Ovary (tissue), 7 donors: ENCODE measurements at regions not wholly inside any gene's neighbourhood (a gene's known extent, or its start where the extent isn't known, plus 50 kb on each side); places are given as distances from the start of the nearest gene placed in this dataset.

Experiments used
- DNase-seq, 5 donors: peaks; one replicate each; pipeline ENCODE4 v3.0.0-alpha.2; 2019 to 2020
- H3K27ac ChIP-seq, 2 donors: fragments of 200-600 bp; one replicate each; pipeline versions ENCODE4 v1.5.1 to v1.8.0; 2019 to 2022
- H3K27me3 ChIP-seq: fragments of 200-600 bp; one replicate; pipeline ENCODE4 v1.8.0; 2022
- H3K36me3 ChIP-seq: fragments of 200-600 bp; sonication (generic); one replicate; pipeline ENCODE4 v1.5.1; 2019
- H3K4me1 ChIP-seq: one replicate; pipeline ENCODE4 v1.8.1; 2013; ENCODE audit warnings: mild to moderate bottlenecking, moderate library complexity; ENCODE audit not compliant: insufficient read depth
- H3K4me3 ChIP-seq: fragments of 200-600 bp; sonication (generic); one replicate; pipeline ENCODE4 v1.5.1; 2017
- H3K9me3 ChIP-seq, 2 donors: fragments of 200-600 bp in 1 of 2; sonication (generic) in 1 of 2; one replicate each; pipeline versions ENCODE4 v1.5.1 to v1.8.1; 2013 to 2019; ENCODE audit warnings: mild to moderate bottlenecking in 1 of 2, moderate library complexity in 1 of 2
- CTCF ChIP-seq, 3 donors: fragments of 450-650 bp in 2 of 3; fragments of 200-600 bp in 1 of 3; IDR thresholded peaks; one replicate each; pipeline versions ENCODE4 v1.5.1 to v1.8.0; 2016 to 2022; ENCODE audit warnings: antibody characterized with exemption in 3 of 3, mild to moderate bottlenecking in 1 of 3
- EP300 ChIP-seq: sonication (generic); formaldehyde crosslinking; IDR thresholded peaks from one replicate; pipeline ENCODE4 v1.6.1; 2017; ENCODE audit warnings: antibody characterized with exemption
- POLR2A ChIP-seq: fragments of 450-650 bp; IDR thresholded peaks from one replicate; pipeline ENCODE4 v1.6.1; 2017; ENCODE audit warnings: antibody characterized with exemption, mild to moderate bottlenecking, moderate library complexity
- WGBS, 3 donors: extraction: QIAGEN DNeasy Blood & Tissue Kit in 1 of 3; methylation state at CpG; one replicate each; pipeline versions ENCODE4 v1.1.5 to v1.1.7; 2013 to 2017; 5-methylcytosine and 5-hydroxymethylcytosine counted together
- intact Hi-C, 4 donors: fragments of 100-400 bp; cut with DNase I; formaldehyde crosslinking; loops; one replicate each; pipeline versions ENCODE4 v1.11.0 to v1.15.1; 2022 to 2023
- donor health status: DM: no; HTN: no; CAD: no; lungs with moderate emphysema.
- donor health status: DM: no; HTN: no; CAD: no.
- donor health status: Bipolar disorder and iron deficiency.
- donor health status: DM: no; HTN: no; CAD: no.
- donor health status: DM: yes; HTN: yes; CAD: no.

- no peak for TF ChIP-seq CTCF (IDR thresholded peaks at IDR 0.05)
- TF ChIP-seq EP300 = no peak
- no peak for TF ChIP-seq POLR2A
- Histone ChIP-seq H3K27me3 (no peaks in the 10 kb centered on the region), H3K4me3 (no peak overlapping the region), H3K4me1 (no peaks in the 10 kb centered on the region), H3K27ac (no peak overlapping the region), H3K36me3 (no peaks in the 10 kb centered on the region), H3K9me3 (no peaks in the 10 kb centered on the region)
- DNase-seq = no peak
- intact Hi-C loops = no loop called here
- WGBS, 3 donors = 92 to 100% (median 98%) methylated on average over 1 of the region's 1 CpG
These were observed 267.0 kb upstream of the THBS1 start for GRCh38 chr15:39313881-39314280.

GRCh38 chr15:39315206-39315850, 265.6 kb upstream of the THBS1 start:
- Histone ChIP-seq H3K27ac (no peak overlapping the region), H3K27me3 (no peaks in the 10 kb centered on the region), H3K9me3 (no peaks in the 10 kb centered on the region), H3K36me3 (no peaks in the 10 kb centered on the region), H3K4me1 (no peaks in the 10 kb centered on the region), H3K4me3 (no peak overlapping the region)
- intact Hi-C loops = no loop called here
- 92 to 96% (median 94%) methylated on average over 1 of the region's 1 CpG for WGBS, 3 donors
- TF ChIP-seq CTCF (IDR thresholded peaks at IDR 0.05) (no peak), EP300 (no peak), POLR2A (no peak)
- DNase-seq = no peak

- WGBS, 3 donors = 64 to 73% (median 71%) methylated on average over 1 of the region's 1 CpG
- DNase-seq = no peak
These were observed 263.7 kb upstream of the THBS1 start for GRCh38 chr15:39317225-39317624.

GRCh38 chr15:39318231-39318630, 262.6 kb upstream of the THBS1 start:
- WGBS, 3 donors = 44 to 78% (median 63%) methylated on average over 2 of the region's 2 CpGs
- intact Hi-C loops = no loop called here
- Histone ChIP-seq H3K9me3 (no peaks in the 10 kb centered on the region), H3K4me1 (no peaks in the 10 kb centered on the region), H3K4me3 (no peak overlapping the region), H3K27ac (no peak overlapping the region), H3K36me3 (no peaks in the 10 kb centered on the region), H3K27me3 (no peaks in the 10 kb centered on the region)
- TF ChIP-seq EP300 (no peak), CTCF (IDR thresholded peaks at IDR 0.05) (no peak), POLR2A (no peak)
- no peak for DNase-seq

More at GRCh38 chr15:39317225-39317624, 263.7 kb upstream of the THBS1 start:
- no peak overlapping the region for H3K27ac ChIP-seq
- no peaks in the 10 kb centered on the region for H3K4me1 ChIP-seq
- H3K9me3 ChIP-seq = no peaks in the 10 kb centered on the region
- H3K36me3 ChIP-seq = no peaks in the 10 kb centered on the region
- TF ChIP-seq POLR2A = no peak
- TF ChIP-seq CTCF (IDR thresholded peaks at IDR 0.05) = no peak
- TF ChIP-seq EP300 = no peak
- H3K27me3 ChIP-seq = no peaks in the 10 kb centered on the region
- intact Hi-C loops = no loop called here
- no peak overlapping the region for H3K4me3 ChIP-seq
